ENCODE measurements at regions not wholly inside any gene's neighbourhood (a gene's known extent, or its start where the extent isn't known, plus 50 kb on each side); places are given as distances from the start of the nearest gene placed in this dataset.

GRCh38 chr2:128662051-128662471, 343.4 kb upstream of the HS6ST1 start:
- no peaks in the 10 kb centered on the region for H3K4me1 ChIP-seq
- no peaks in the 10 kb centered on the region for H3K27me3 ChIP-seq
- no peak for DNase-seq (ENCODE audit: low spot score in 2 of 2)
- no peak overlapping the region for H3K4me3 ChIP-seq
- WGBS, 2 donors: 52 to 62% methylated on average over 8 of the region's 8 CpGs
- TF ChIP-seq EP300 (IDR thresholded peaks at IDR 0.05): no peak
- no peak for TF ChIP-seq POLR2A (IDR thresholded peaks at IDR 0.05)
- no peak for TF ChIP-seq CTCF (IDR thresholded peaks at IDR 0.05)
- H3K36me3 ChIP-seq: no peaks in the 10 kb centered on the region
- H3K27ac ChIP-seq: no peak overlapping the region
- no peaks in the 10 kb centered on the region for H3K9me3 ChIP-seq

- H3K4me3 ChIP-seq: no peak overlapping the region
- no peak overlapping the region for H3K27ac ChIP-seq
- no peaks in the 10 kb centered on the region for H3K9me3 ChIP-seq
- WGBS, 2 donors: 90 to 91% methylated on average over 12 of the region's 12 CpGs
- no peaks in the 10 kb centered on the region for H3K4me1 ChIP-seq
- no peaks in the 10 kb centered on the region for H3K36me3 ChIP-seq
- DNase-seq (ENCODE audit: low spot score in 2 of 2): no peak
- TF ChIP-seq EP300 (IDR thresholded peaks at IDR 0.05): no peak
- no peak for TF ChIP-seq POLR2A (IDR thresholded peaks at IDR 0.05)
- TF ChIP-seq CTCF (IDR thresholded peaks at IDR 0.05): no peak
- no peaks in the 10 kb centered on the region for H3K27me3 ChIP-seq
Observed at GRCh38 chr2:128663371-128664050, 344.8 kb upstream of the HS6ST1 start.

GRCh38 chr2:128664499-128664971, 345.9 kb upstream of the HS6ST1 start:
- H3K4me3 ChIP-seq: no peak overlapping the region
- no peak overlapping the region for H3K27ac ChIP-seq
- WGBS, 2 donors: 68 to 69% methylated on average over 4 of the region's 4 CpGs
- TF ChIP-seq EP300 (IDR thresholded peaks at IDR 0.05): no peak
- no peak for TF ChIP-seq CTCF (IDR thresholded peaks at IDR 0.05)
- TF ChIP-seq POLR2A (IDR thresholded peaks at IDR 0.05): no peak
- DNase-seq (ENCODE audit: low spot score in 2 of 2): no peak
- H3K27me3 ChIP-seq: no peaks in the 10 kb centered on the region
- H3K36me3 ChIP-seq: no peaks in the 10 kb centered on the region
- H3K4me1 ChIP-seq: no peaks in the 10 kb centered on the region
- no peaks in the 10 kb centered on the region for H3K9me3 ChIP-seq

DNA sequence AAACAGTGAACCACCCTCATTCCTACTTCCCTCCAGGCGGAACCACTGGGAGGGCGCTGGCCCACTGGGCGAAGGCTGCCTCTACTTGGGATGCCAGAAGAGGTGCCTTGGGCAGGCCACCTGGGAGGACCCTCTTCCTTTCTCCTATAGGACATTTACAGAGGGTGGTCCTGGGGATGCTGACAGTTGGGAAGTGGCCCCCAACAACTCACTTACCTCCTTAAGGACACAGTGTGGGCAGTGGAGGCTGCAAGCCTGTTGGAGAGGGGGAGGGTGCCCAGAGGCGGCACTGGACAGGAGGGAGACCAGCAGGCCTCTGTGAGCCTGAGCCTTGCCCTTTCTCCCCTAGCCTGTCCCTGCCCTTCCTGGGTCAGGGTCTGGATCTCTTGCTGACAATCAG, 346.4 kb upstream of the HS6ST1 start:
- Histone ChIP-seq H3K9me3 (no peaks in the 10 kb centered on the region), H3K27ac (no peak overlapping the region), H3K27me3 (no peaks in the 10 kb centered on the region), H3K4me3 (no peak overlapping the region), H3K36me3 (no peaks in the 10 kb centered on the region), H3K4me1 (no peaks in the 10 kb centered on the region)
- DNase-seq (ENCODE audit: low spot score in 2 of 2): no peak
- TF ChIP-seq POLR2A (IDR thresholded peaks at IDR 0.05): no peak
- TF ChIP-seq CTCF (IDR thresholded peaks at IDR 0.05): no peak
- TF ChIP-seq EP300 (IDR thresholded peaks at IDR 0.05): no peak
- 95 to 100% methylated on average over 4 of the region's 4 CpGs for WGBS, 2 donors

DNA sequence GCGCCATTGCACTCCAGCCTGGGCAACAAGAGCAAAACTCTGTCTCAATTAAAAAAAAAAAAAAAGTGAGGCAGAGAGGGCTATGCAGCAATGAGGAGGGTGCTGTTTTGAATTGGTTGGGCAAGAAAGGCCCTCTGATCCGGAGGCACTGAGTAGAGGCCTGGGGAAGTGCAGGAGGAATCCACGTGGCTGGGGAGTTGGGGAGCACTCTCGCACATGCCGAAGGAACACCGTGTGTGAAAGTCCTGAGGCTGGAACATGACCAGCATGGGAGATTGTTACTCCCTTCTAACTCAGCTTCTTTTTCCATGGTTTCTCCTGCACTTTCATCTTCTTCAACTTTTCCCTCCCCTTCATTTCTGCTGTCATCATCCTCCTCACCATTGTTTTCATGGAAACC, 347.9 kb upstream of the HS6ST1 start:
- no peak overlapping the region for H3K27ac ChIP-seq
- H3K4me3 ChIP-seq: no peak overlapping the region
- no peaks in the 10 kb centered on the region for H3K27me3 ChIP-seq
- no peak for TF ChIP-seq CTCF (IDR thresholded peaks at IDR 0.05)
- TF ChIP-seq EP300 (IDR thresholded peaks at IDR 0.05): no peak
- no peak for TF ChIP-seq POLR2A (IDR thresholded peaks at IDR 0.05)
- no peaks in the 10 kb centered on the region for H3K4me1 ChIP-seq
- no peak for DNase-seq (ENCODE audit: low spot score in 2 of 2)
- no peaks in the 10 kb centered on the region for H3K9me3 ChIP-seq
- no peaks in the 10 kb centered on the region for H3K36me3 ChIP-seq
- WGBS, 2 donors: 85 to 91% methylated on average over 6 of the region's 6 CpGs
